ENCODE measurements at regions not wholly inside any gene's neighbourhood (a gene's known extent, or its start where the extent isn't known, plus 50 kb on each side); places are given as distances from the start of the nearest gene placed in this dataset.

DNA sequence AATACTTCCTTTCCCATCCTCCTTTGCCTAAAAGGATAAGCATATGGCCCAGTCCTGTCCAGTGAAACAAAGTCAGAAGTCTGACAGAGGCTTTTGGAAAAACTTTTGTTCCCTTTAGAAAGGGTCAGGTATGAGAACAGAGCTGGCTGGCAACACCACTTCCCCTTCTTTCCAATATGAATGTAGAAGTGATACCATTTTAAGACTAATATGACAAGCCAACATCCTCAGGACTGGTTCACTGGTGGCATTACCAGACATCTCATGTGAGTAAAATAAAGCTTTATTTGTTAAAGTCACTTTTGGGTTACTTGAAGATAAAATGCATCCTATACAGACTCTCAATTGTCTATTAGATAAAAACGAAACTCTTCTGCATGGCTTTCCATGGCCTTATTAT is 83.6 kb upstream of the PTCHD1 start:
- Histone ChIP-seq H3K9ac (ENCODE audit: low read length) (no peak overlapping the region), H3K27me3 (ENCODE audit: insufficient read depth, low read length) (no peaks in the 10 kb centered on the region), H3K9me3 (ENCODE audit: control insufficient read depth in 1 of 2, insufficient read depth in 1 of 2, low read depth in 1 of 2, low read length in 2 of 2) (no peaks in the 10 kb centered on the region), H2AFZ (ENCODE audit: low read depth, low read length, poor library complexity, severe bottlenecking) (no peak overlapping the region), H3K36me3 (ENCODE audit: control insufficient read depth in 1 of 2, insufficient read depth in 2 of 2, low read length in 2 of 2) (no peaks in the 10 kb centered on the region), H3K79me2 (ENCODE audit: insufficient read depth, low read length) (no peaks in the 10 kb centered on the region), H3K27ac (ENCODE audit: low read depth, low read length) (no peak overlapping the region), H3K4me3 (replicated peaks in 1 of 2; ENCODE audit: low read depth in 1 of 2, low read length in 2 of 2) (no peak overlapping the region), H3K4me1 (ENCODE audit: control insufficient read depth in 1 of 2, insufficient read depth in 2 of 2, low read length in 2 of 2) (no peaks in the 10 kb centered on the region; a peak in 1 of 4 replicates), H4K20me1 (ENCODE audit: insufficient read depth) (no peaks in the 10 kb centered on the region), H3K9me2 (ENCODE audit: insufficient read depth) (no peaks in the 10 kb centered on the region), H3K4me2 (ENCODE audit: low read length) (no peak overlapping the region)
- intact Hi-C loops (cut with micrococcal nuclease), result no loop called here
- no peak for ATAC-seq
- POLR2A ChIA-PET, result no interaction called here
- CTCF ChIA-PET, result no interaction called here
- no TSS peak for BruUV-seq (replicated peaks)
- RAD21 ChIA-PET (ENCODE audit: low non-redundant PET in 1 of 2, low total read pairs in 2 of 2, uncharacterized antibody in 2 of 2, unreplicated experiment in 2 of 2), result no interaction called here
- TF ChIP-seq, protein P1, sequence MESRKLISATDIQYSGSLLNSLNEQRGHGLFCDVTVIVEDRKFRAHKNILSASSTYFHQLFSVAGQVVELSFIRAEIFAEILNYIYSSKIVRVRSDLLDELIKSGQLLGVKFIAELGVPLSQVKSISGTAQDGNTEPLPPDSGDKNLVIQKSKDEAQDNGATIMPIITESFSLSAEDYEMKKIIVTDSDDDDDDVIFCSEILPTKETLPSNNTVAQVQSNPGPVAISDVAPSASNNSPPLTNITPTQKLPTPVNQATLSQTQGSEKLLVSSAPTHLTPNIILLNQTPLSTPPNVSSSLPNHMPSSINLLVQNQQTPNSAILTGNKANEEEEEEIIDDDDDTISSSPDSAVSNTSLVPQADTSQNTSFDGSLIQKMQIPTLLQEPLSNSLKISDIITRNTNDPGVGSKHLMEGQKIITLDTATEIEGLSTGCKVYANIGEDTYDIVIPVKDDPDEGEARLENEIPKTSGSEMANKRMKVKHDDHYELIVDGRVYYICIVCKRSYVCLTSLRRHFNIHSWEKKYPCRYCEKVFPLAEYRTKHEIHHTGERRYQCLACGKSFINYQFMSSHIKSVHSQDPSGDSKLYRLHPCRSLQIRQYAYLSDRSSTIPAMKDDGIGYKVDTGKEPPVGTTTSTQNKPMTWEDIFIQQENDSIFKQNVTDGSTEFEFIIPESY (IDR thresholded peaks at IDR 0.05; ENCODE audit: extremely low read depth, insufficient replicate concordance, low read length), result no peak
- TF ChIP-seq POLR2A (IDR thresholded peaks at IDR 0.05; ENCODE audit: borderline replicate concordance, extremely low read depth, insufficient read depth, insufficient read length), result no peak
- TF ChIP-seq CEBPB (IDR thresholded peaks at IDR 0.05; ENCODE audit: low read depth), result no peak
- no peak for TF ChIP-seq TCF7L2 (IDR thresholded peaks at IDR 0.05; ENCODE audit: borderline replicate concordance, extremely low read depth, insufficient read depth, insufficient read length)
- TF ChIP-seq JUND (IDR thresholded peaks at IDR 0.05), result no peak
- TF ChIP-seq, protein P2, sequence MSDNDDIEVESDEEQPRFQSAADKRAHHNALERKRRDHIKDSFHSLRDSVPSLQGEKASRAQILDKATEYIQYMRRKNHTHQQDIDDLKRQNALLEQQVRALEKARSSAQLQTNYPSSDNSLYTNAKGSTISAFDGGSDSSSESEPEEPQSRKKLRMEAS (IDR thresholded peaks at IDR 0.05), result no peak
- TF ChIP-seq FOSL1 (IDR thresholded peaks at IDR 0.05; ENCODE audit: low read depth), result no peak
- no peak for TF ChIP-seq POLR2AphosphoS5 (IDR thresholded peaks at IDR 0.05; ENCODE audit: low read depth, low read length)
- DNase-seq (ENCODE audit: low read depth, low spot score), result no peak

DNA sequence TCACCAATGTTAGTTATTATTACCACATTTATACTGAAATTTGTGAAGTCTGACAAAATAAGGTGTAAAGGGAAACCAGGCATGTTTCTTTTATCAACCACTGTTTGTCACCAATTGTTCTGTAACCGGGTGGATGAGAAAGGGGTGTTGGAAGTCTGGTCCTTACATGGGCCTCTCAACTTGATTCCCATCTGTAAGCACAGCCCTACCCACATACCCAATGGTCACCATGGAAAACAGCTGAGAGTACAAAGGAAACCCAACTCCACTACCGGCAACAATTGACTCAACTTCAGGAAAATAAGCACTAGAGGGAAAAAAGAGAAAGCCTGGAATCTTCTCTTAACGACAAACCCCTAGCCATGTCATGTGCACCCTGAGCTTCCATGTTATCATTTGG is 70.8 kb upstream of the PTCHD1 start:
- no peak for TF ChIP-seq POLR2AphosphoS5 (IDR thresholded peaks at IDR 0.05; ENCODE audit: low read depth, low read length)
- no peak for TF ChIP-seq SIN3A (IDR thresholded peaks at IDR 0.05; ENCODE audit: low read depth)
- TF ChIP-seq SRF (IDR thresholded peaks at IDR 0.05; ENCODE audit: low read depth), result no peak
- no peak for TF ChIP-seq POLR2A (IDR thresholded peaks at IDR 0.05; ENCODE audit: borderline replicate concordance, extremely low read depth, insufficient read depth, insufficient read length)
- Histone ChIP-seq H2AFZ (ENCODE audit: low read depth, low read length, poor library complexity, severe bottlenecking) (no peak overlapping the region), H4K20me1 (ENCODE audit: insufficient read depth) (no peaks in the 10 kb centered on the region), H3K27ac (ENCODE audit: low read depth, low read length) (no peak overlapping the region), H3K27me3 (ENCODE audit: insufficient read depth, low read length) (no peaks in the 10 kb centered on the region), H3K4me2 (ENCODE audit: low read length) (no peak overlapping the region), H3K9ac (ENCODE audit: low read length) (no peak overlapping the region), H3K36me3 (ENCODE audit: control insufficient read depth in 1 of 2, insufficient read depth in 2 of 2, low read length in 2 of 2) (no peaks in the 10 kb centered on the region), H3K4me1 (ENCODE audit: control insufficient read depth in 1 of 2, insufficient read depth in 2 of 2, low read length in 2 of 2) (no peaks in the 10 kb centered on the region), H3K79me2 (ENCODE audit: insufficient read depth, low read length) (no peaks in the 10 kb centered on the region), H3K9me3 (ENCODE audit: control insufficient read depth in 1 of 2, insufficient read depth in 1 of 2, low read depth in 1 of 2, low read length in 2 of 2) (no peaks in the 10 kb centered on the region), H3K4me3 (replicated peaks in 1 of 2; ENCODE audit: low read depth in 1 of 2, low read length in 2 of 2) (no peak overlapping the region), H3K9me2 (ENCODE audit: insufficient read depth) (no peaks in the 10 kb centered on the region)
- BruUV-seq (replicated peaks), result no TSS peak
- ATAC-seq (no peak), DNase-seq (ENCODE audit: low read depth, low spot score) (no peak)
- ChIA-PET POLR2A (no interaction called here), RAD21 (ENCODE audit: low non-redundant PET in 1 of 2, low total read pairs in 2 of 2, uncharacterized antibody in 2 of 2, unreplicated experiment in 2 of 2) (no interaction called here), CTCF (no interaction called here)
- intact Hi-C loops (cut with micrococcal nuclease), result no loop called here
